Raji (cell line): ENCODE measurements at regions not wholly inside any gene's neighbourhood (a gene's known extent, or its start where the extent isn't known, plus 50 kb on each side); places are given as distances from the start of the nearest gene placed in this dataset.

ENCODE experiments used
- POLR2A ChIP-seq: IDR thresholded peaks from 2 replicates; pipeline ENCODE4 v1.6.1; 2011; ENCODE audit warnings: low read depth, low read length, control low read depth; ENCODE audit not compliant: insufficient read depth

- no peak for TF ChIP-seq POLR2A
Observed at GRCh38 chr13:40471911-40472310, 194.5 kb downstream of the FOXO1 start.

GRCh38 chr13:40472427-40473220 lies 193.8 kb downstream of the FOXO1 start:
- TF ChIP-seq POLR2A = no peak

- TF ChIP-seq POLR2A = no peak
Observed at GRCh38 chr13:40475617-40476016, 190.8 kb downstream of the FOXO1 start.

GRCh38 chr13:40476175-40476958 lies 190.1 kb downstream of the FOXO1 start:
- no peak for TF ChIP-seq POLR2A

DNA sequence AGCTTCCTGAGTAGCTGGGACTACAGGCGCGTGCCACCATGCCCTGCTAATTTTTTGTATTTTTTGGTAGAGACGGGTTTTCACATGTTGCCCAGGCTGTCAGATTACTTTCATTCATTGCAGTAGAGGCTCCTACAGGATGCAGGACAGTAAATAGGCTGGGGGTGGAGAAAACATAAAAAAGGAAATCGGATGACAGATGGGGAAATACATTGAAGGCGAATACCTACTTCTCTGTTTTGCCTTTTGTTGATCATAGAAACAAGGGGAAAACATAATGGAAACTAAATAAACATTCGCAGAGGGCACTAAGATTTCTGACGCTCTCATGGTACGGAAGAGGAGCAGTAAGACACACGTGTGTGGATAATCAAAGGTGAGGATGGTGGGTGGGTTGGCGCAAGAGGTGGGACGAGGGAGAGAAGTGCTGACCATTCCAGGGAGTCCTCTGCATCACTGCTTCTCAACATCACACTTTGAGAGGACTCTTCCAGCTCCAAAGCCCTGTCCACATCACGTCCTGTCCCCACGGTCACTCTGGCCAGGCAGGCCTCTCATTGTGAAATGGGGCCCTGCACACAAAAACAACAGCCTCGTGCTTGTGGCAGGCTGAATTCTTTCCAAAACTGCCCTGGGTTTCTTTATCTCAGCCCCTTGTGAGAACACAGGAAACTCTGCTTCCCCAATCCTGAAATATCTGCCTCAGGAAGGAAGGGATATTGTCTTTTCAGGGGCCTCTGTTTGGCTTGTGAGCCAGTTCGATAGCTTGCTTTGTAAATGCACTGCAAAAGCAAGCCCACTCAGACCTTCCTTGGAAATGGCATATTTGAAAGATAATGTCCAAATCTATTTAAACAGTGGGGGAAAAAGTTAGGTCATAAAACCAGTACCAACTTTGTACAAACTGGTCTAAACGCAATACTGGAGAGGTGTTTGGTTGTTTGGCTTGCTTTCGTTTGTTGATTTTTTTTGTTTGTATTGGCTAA lies 188.5 kb downstream of the FOXO1 start:
- no peak for TF ChIP-seq POLR2A

- no peak for TF ChIP-seq POLR2A
Observed at GRCh38 chr13:40478775-40479174, 187.7 kb downstream of the FOXO1 start.

DNA sequence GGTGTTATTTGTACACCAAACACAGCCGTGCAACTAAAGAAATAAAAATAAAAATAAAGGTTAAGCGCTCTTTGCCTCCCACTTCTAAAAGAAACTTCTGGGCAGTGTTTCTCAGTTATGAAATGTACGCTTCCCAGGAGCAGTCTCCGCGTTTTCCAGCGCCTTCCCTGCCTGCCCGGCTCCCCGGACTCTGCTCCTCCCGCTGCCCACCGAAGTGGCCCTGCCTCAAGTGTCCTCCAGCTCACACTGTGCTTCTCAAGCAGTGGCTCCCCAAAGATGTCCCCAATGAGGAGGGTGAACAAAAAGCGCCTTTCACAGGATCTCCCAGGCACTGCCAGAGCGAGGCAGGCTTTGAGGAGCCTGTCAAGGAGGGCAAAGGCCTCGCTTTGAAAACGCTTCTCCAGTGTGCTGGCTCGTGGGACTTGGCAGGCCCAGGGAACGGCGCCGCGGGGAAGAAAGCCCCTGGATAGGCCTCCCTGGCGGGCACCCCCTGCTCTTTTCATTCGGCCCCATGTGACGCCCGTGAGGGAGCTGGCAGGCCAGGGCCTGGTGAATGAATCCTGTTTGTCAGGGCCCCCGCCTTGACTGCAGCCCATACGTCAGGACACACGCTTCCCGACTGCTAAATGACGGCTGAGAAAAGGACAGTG lies 187.1 kb downstream of the FOXO1 start:
- TF ChIP-seq POLR2A = no peak

- TF ChIP-seq POLR2A = no peak
Observed at GRCh38 chr13:40480012-40480914, 186.2 kb downstream of the FOXO1 start.

DNA sequence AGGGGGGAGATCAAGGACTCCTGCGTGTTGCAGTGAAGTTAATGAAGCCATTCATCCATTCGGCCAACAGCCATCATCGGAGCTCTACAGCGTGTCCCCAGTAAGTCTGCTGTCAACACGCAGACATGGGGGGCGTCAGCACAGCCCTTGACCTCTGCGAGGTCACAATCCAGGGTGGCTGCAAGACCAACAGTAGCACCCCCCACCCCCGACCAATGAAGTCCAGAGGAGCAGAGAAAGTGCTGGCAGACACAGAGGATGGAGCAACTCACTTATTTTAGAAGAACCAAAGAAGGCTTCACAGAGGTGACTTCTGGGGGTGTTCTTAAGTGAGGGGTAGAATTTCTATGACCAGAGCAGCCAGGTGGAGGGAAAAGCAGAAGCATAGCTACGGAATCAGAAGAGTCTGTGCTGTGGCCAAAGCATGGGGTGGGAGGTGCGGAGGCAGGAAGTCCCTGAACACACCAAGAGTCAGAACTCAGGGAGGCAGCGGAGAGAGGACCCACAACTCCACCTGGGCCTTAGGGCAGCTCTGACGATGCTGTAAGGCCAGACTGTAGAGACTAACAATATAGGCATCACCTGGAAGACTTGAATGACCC lies 185.4 kb downstream of the FOXO1 start:
- no peak for TF ChIP-seq POLR2A

GRCh38 chr13:40483601-40484000 lies 182.8 kb downstream of the FOXO1 start:
- TF ChIP-seq POLR2A = no peak

DNA sequence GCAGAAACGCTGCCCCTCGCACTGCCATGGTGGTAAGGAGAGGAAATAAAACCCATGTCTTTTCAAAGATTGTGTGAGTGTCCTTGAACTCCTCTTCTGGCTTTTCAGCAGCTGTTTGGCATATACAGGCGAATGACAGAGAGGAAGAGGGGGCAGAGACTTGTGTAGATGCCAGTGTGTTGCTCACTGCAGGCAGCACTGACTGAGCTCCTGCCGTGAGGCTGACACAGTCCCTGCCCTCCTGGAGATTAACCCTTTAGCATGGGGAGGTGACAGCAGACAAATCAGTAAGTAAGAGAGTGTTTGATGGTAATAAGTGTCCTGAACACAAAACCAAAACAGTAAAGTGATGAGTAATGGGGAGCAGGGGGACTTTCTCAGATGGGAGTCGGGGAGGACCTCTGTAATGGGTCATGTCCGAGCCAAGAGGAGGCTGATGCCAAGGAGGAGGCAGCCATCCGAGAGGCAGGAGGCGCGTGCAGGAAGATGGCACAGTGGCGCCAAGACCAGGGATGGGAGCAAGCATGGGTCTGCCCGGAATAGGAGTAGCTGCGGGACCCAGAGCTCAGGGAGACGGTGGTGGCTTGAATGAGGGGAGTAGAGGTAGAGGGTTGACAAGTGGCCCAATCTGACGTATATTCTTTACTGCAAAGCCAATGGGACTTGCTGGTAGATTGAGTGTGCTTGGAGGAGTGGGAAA lies 182.2 kb downstream of the FOXO1 start:
- no peak for TF ChIP-seq POLR2A

- TF ChIP-seq POLR2A = no peak
Observed at GRCh38 chr13:40484974-40485373, 181.5 kb downstream of the FOXO1 start.
